ENCODE measurements at regions not wholly inside any gene's neighbourhood (a gene's known extent, or its start where the extent isn't known, plus 50 kb on each side); places are given as distances from the start of the nearest gene placed in this dataset.
A peak's percentile ranks its signal among the peaks of the same experiment; 100 is the strongest.

DNA sequence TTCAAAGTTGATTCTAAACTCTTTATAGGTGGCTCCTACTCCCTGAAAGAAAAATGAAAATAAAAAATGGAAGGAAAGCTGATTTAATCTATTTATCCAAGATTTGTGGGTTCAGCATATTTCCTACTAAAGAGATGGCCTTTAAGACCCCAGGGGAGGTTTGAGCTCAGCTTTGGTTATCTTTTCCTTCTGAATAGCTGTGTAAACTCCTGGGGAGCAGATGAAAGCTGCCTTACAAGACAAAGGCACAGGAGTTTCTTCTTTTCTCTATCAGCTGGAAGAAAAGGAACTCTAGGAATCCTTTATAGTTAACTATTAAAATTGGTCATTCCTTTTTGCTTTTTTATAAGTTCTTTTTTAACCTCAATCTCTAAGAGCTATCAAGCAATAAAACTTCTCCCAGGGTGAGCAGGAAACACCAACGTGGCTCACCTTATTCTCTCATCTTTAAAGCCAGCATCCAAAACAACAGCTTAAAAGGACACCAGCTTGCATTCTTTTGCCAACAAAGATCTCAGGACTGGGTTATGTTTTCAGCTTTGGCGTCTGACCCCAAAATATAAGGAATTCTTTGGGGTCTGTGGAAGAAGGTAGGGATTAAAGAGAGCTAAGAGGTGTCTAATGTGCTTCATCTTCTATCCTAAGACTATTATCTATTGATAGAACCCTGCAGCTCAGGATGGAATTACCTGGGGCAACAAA is 371.7 kb upstream of the KITLG start:
- no peaks in the 10 kb centered on the region for H4K20me1 ChIP-seq (ENCODE audit: insufficient read depth)
- no peaks in the 10 kb centered on the region for H3K79me2 ChIP-seq (ENCODE audit: insufficient read depth, low read depth)
- no peak overlapping the region for H2AFZ ChIP-seq (ENCODE audit: low read depth)
- no peak overlapping the region for H3K4me2 ChIP-seq
- no peak for TF ChIP-seq CTCF (conservative IDR thresholded peaks at IDR 0.05; ENCODE audit: low read depth, low read length)
- H3K4me1 ChIP-seq (ENCODE audit: low read depth, poor library complexity, severe bottlenecking) = peaks cover 15% of the 10 kb centered on the region
- H3K4me3 ChIP-seq (IDR thresholded peaks at IDR 0.05; ENCODE audit: insufficient read depth, low read depth, low read length) = no peak overlapping the region
- H3K27ac ChIP-seq = no peak overlapping the region
- no peaks in the 10 kb centered on the region for H3K36me3 ChIP-seq (ENCODE audit: insufficient read depth)
- no peaks in the 10 kb centered on the region for H3K27me3 ChIP-seq (ENCODE audit: insufficient read depth, low read depth)
- no peak overlapping the region for H3K9ac ChIP-seq

DNA sequence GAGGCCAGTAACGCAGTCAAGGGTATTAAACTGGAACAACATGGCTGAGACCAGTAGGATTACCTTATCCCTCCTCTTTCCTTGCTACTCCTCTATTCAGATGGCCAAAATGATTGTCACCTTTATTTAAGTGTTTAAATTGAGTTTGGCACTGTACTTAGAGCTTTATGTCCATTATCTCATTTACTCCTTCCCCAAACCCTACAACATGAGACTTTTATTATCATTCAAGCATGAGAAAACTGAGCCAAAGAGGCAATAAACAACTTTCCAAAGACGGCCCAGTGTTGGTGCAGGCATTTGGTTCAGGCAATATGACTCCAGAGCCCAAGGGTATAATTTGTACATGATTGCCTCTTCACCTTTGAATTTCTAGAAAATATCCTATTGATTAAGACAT is 370.9 kb upstream of the KITLG start:
- no peak overlapping the region for H3K9ac ChIP-seq
- H3K4me1 ChIP-seq (ENCODE audit: low read depth, poor library complexity, severe bottlenecking) = peaks cover 24% of the 10 kb centered on the region
- no peak overlapping the region for H3K4me2 ChIP-seq
- no peaks in the 10 kb centered on the region for H3K27me3 ChIP-seq (ENCODE audit: insufficient read depth, low read depth)
- H2AFZ ChIP-seq (ENCODE audit: low read depth) = no peak overlapping the region
- H4K20me1 ChIP-seq (ENCODE audit: insufficient read depth) = no peaks in the 10 kb centered on the region
- H3K27ac ChIP-seq = no peak overlapping the region
- no peaks in the 10 kb centered on the region for H3K79me2 ChIP-seq (ENCODE audit: insufficient read depth, low read depth)
- H3K4me3 ChIP-seq (IDR thresholded peaks at IDR 0.05; ENCODE audit: insufficient read depth, low read depth, low read length) = no peak overlapping the region
- TF ChIP-seq CTCF (conservative IDR thresholded peaks at IDR 0.05; ENCODE audit: low read depth, low read length) = no peak
- no peaks in the 10 kb centered on the region for H3K36me3 ChIP-seq (ENCODE audit: insufficient read depth)

GRCh38 chr12:88947486-88948043 is 367.3 kb upstream of the KITLG start:
- Histone ChIP-seq H2AFZ (ENCODE audit: low read depth) (no peak overlapping the region), H4K20me1 (ENCODE audit: insufficient read depth) (no peaks in the 10 kb centered on the region), H3K27ac (no peak overlapping the region), H3K36me3 (ENCODE audit: insufficient read depth) (no peaks in the 10 kb centered on the region), H3K9ac (no peak overlapping the region), H3K4me2 (peak overlapping the region; percentile 78), H3K27me3 (ENCODE audit: insufficient read depth, low read depth) (no peaks in the 10 kb centered on the region), H3K79me2 (ENCODE audit: insufficient read depth, low read depth) (no peaks in the 10 kb centered on the region), H3K4me3 (IDR thresholded peaks at IDR 0.05; ENCODE audit: insufficient read depth, low read depth, low read length) (no peak overlapping the region), H3K4me1 (ENCODE audit: low read depth, poor library complexity, severe bottlenecking) (peaks cover 59% of the 10 kb centered on the region)
- TF ChIP-seq CTCF (conservative IDR thresholded peaks at IDR 0.05; ENCODE audit: low read depth, low read length) = no peak; the same call in 1 of the 2 replicates

DNA sequence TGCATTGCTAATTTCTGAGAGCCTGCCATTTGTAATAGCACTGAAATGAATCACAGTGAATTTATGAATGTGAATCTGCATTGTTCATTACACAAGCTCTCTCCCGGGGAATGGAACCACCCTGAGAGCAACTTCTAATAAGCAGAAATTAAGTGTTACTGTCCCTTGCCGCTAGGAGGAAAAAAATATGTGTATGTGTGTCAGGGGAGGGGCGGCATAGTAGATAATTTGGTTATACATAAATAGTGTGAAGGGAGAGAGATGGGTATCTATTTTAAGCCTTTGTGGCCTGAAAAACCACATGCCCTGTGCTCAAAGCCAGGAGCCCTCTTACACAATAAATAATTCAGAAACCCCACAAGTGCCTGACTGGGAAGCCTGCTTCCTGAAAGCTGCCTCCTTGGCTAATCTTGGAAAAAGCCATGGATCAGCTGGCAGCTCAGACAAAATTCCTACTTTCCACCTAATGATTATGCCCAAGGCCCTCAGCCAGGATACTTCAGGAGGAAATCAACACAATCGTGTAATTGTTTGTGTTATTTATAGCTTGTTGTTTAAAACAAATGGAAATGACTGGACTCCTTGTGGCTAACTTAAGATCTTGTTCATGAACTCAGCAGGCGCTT is 366.2 kb upstream of the KITLG start:
- H3K79me2 ChIP-seq (ENCODE audit: insufficient read depth, low read depth) = no peaks in the 10 kb centered on the region
- no peaks in the 10 kb centered on the region for H3K36me3 ChIP-seq (ENCODE audit: insufficient read depth)
- peak overlapping the region; percentile 69 for H2AFZ ChIP-seq (ENCODE audit: low read depth)
- peak overlapping the region; percentile 86 for H3K27ac ChIP-seq
- peaks cover 59% of the 10 kb centered on the region for H3K4me1 ChIP-seq (ENCODE audit: low read depth, poor library complexity, severe bottlenecking)
- no peaks in the 10 kb centered on the region for H3K27me3 ChIP-seq (ENCODE audit: insufficient read depth, low read depth)
- TF ChIP-seq CTCF (conservative IDR thresholded peaks at IDR 0.05; ENCODE audit: low read depth, low read length) = peak; percentile 42
- H3K9ac ChIP-seq = no peak overlapping the region
- no peaks in the 10 kb centered on the region for H4K20me1 ChIP-seq (ENCODE audit: insufficient read depth)
- H3K4me3 ChIP-seq (IDR thresholded peaks at IDR 0.05; ENCODE audit: insufficient read depth, low read depth, low read length) = no peak overlapping the region
- H3K4me2 ChIP-seq = peak overlapping the region; percentile 78
